GM12878 (cell line): ENCODE measurements at regions not wholly inside any gene's neighbourhood (a gene's known extent, or its start where the extent isn't known, plus 50 kb on each side); places are given as distances from the start of the nearest gene placed in this dataset.

Source experiments
- ATAC-seq: fragments of 200-7000 bp; cut with Tn5 transposase; 3 replicates; pipeline ENCODE4 v1.9.1; 2020; ENCODE audit warnings: mild to moderate bottlenecking, moderate library complexity
- BruUV-seq: library from RNA; stranded (reverse); fragments of 400-500 nt; replicated peaks from 2 replicates; lab custom pipeline; 2021; lab: Mats Ljungman, UMichigan
- CTCF ChIA-PET: fragments of 300-600 bp; sonication (Branson Sonifier 250); formaldehyde crosslinking; extraction: SDS; loops from one replicate; lab custom pipeline; 2021; ENCODE audit warnings: inconsistent platforms; lab: Yijun Ruan, JAX
- POLR2A ChIA-PET: fragments of 350-600 bp; formaldehyde crosslinking; extraction: SDS; loops from one replicate; lab custom pipeline; 2021; ENCODE audit warnings: inconsistent platforms; lab: Charles Lee
- RAD21 ChIA-PET: fragments of 300-600 bp; sonication (Branson Sonifier 250); formaldehyde crosslinking; loops from one replicate; lab custom pipeline; 2023; ENCODE audit warnings: antibody characterized with exemption; ENCODE audit not compliant: unreplicated experiment; lab: Charles Lee
- SMC1A ChIA-PET: fragments of 300-600 bp; sonication (Branson Sonifier 250); formaldehyde crosslinking; loops from one replicate; lab custom pipeline; 2023; ENCODE audit not compliant: unreplicated experiment, uncharacterized antibody; lab: Charles Lee
- DNase-seq: peaks from one replicate; pipeline ENCODE4 v3.0.0-alpha.2; 2011; ENCODE audit warnings: low read depth, low spot score
- FAIRE-seq: peaks from 3 replicates; lab custom pipeline; 2011; peaks lifted over from hg19 to GRCh38; lab: Jason Lieb, UNC
- H2AFZ ChIP-seq: 2 replicates; pipeline ENCODE4 v1.6.0; 2011; ENCODE audit warnings: low read depth, low read length, control low read depth; ENCODE audit not compliant: control insufficient read depth
- H3K27ac ChIP-seq: 2 replicates; pipeline ENCODE4 v1.5.1; 2011; ENCODE audit warnings: control low read depth; ENCODE audit not compliant: control insufficient read depth, insufficient read depth
- H3K27me3 ChIP-seq, 2 experiments: replicated peaks in 1 of 2; 2 replicates each; pipeline versions ENCODE4 v1.6.0 to v1.6.1; 2011; ENCODE audit warnings: low read length in 1 of 2; ENCODE audit not compliant: control insufficient read depth in 2 of 2, insufficient read depth in 2 of 2
- H3K36me3 ChIP-seq, 2 experiments: 2 replicates each; pipeline ENCODE4 v1.5.1; 2011; ENCODE audit warnings: low read length in 1 of 2; ENCODE audit not compliant: control insufficient read depth in 2 of 2, insufficient read depth in 2 of 2
- H3K4me1 ChIP-seq: 2 replicates; pipeline ENCODE4 v1.6.1; 2011; ENCODE audit warnings: mild to moderate bottlenecking, low read length, moderate library complexity, mixed read lengths; ENCODE audit not compliant: control insufficient read depth, insufficient read depth
- H3K4me2 ChIP-seq: 2 replicates; pipeline ENCODE4 v1.6.0; 2011; ENCODE audit warnings: control low read depth; ENCODE audit not compliant: control insufficient read depth, insufficient read depth
- H3K4me3 ChIP-seq: fragments of 200-600 bp; sonication (generic); 2 replicates; pipeline ENCODE4 v1.5.1; 2016
- H3K79me2 ChIP-seq: 2 replicates; pipeline ENCODE4 v1.6.0; 2011; ENCODE audit warnings: low read length; ENCODE audit not compliant: control insufficient read depth, insufficient read depth
- H3K9ac ChIP-seq: 2 replicates; pipeline ENCODE4 v1.8.0; 2011; ENCODE audit warnings: low read length, control low read depth, mixed read lengths; ENCODE audit not compliant: control insufficient read depth, insufficient read depth
- H3K9me3 ChIP-seq: replicated peaks from 3 replicates; pipeline ENCODE4 v1.5.1; 2011; ENCODE audit warnings: mild to moderate bottlenecking, low read length; ENCODE audit not compliant: control insufficient read depth, insufficient read depth
- H4K20me1 ChIP-seq: 2 replicates; pipeline ENCODE4 v1.6.0; 2011; ENCODE audit not compliant: control insufficient read depth, insufficient read depth
- ASH2L ChIP-seq: fragments of 300-600, 200-600 bp; sonication (generic); IDR thresholded peaks from 2 replicates; pipeline ENCODE4 v1.6.1; 2017; ENCODE audit warnings: low read depth, mild to moderate bottlenecking, borderline replicate concordance
- BACH1 ChIP-seq: fragments of 450-650 bp; IDR thresholded peaks from 2 replicates; pipeline ENCODE4 v1.6.1; 2017; ENCODE audit warnings: mild to moderate bottlenecking, borderline replicate concordance
- EGR1 ChIP-seq, 2 experiments: IDR thresholded peaks; 1 replicate in 1 of 2; 2 replicates in 1 of 2; pipeline ENCODE4 v1.6.1; 2011 to 2012; ENCODE audit warnings: low read depth in 2 of 2, low read length in 2 of 2, borderline replicate concordance in 1 of 2, mild to moderate bottlenecking in 1 of 2, moderate library complexity in 1 of 2
- MEF2B ChIP-seq: fragments of 450-650 bp; IDR thresholded peaks from 2 replicates; pipeline ENCODE4 v1.6.1; 2018; ENCODE audit warnings: mild to moderate bottlenecking, moderate library complexity; ENCODE audit not compliant: partially characterized antibody, poor library complexity, severe bottlenecking
- POLR2AphosphoS5 ChIP-seq: IDR thresholded peaks from 2 replicates; pipeline ENCODE4 v1.6.1; 2011; ENCODE audit warnings: mild to moderate bottlenecking, low read length, inconsistent platforms
- RAD21 ChIP-seq: IDR thresholded peaks from 2 replicates; pipeline ENCODE4 v1.6.1; 2011; ENCODE audit warnings: mild to moderate bottlenecking, low read depth, low read length, moderate library complexity; ENCODE audit not compliant: insufficient read depth
- RB1 ChIP-seq: fragments of 450-650 bp; formaldehyde crosslinking; IDR thresholded peaks from 2 replicates; pipeline ENCODE4 v1.6.1; 2017; ENCODE audit warnings: mild to moderate bottlenecking, borderline replicate concordance
- SREBF2 ChIP-seq: IDR thresholded peaks from 2 replicates; pipeline ENCODE4 v1.6.1; 2012; ENCODE audit warnings: mild to moderate bottlenecking, low read length
- STAT3 ChIP-seq: IDR thresholded peaks from 2 replicates; pipeline ENCODE4 v1.6.1; 2011; ENCODE audit warnings: low read depth, low read length, improper control_type of control experiment
- WRNIP1 ChIP-seq: IDR thresholded peaks from 2 replicates; pipeline ENCODE4 v1.6.1; 2011; ENCODE audit warnings: low read depth, low read length, improper control_type of control experiment, borderline replicate concordance
- WGBS: methylation state at CpG from one replicate; pipeline ENCODE4 v1.1.6; 2016; ENCODE audit warnings: low lambda C conversion rate; ENCODE audit not compliant: insufficient replicate concordance, insufficient coverage; ENCODE audit errors: missing lambda C conversion rate; 5-methylcytosine and 5-hydroxymethylcytosine counted together
- in situ Hi-C: fragments of 300-500 bp; cut with MboI; formaldehyde crosslinking; loops from 9 replicates; pipeline ENCODE4 v1.14.3; 2018; ENCODE audit warnings: mixed read lengths
- intact Hi-C: fragments of 100-400 bp; cut with micrococcal nuclease; formaldehyde crosslinking; loops from one replicate; pipeline ENCODE4 v1.14.2; 2022; ENCODE audit not compliant: unreplicated experiment
- TF ChIP-seq, protein P1 (sequence below): fragments of 450-650 bp; IDR thresholded peaks from 2 replicates; pipeline ENCODE4 v1.6.1; 2017; ENCODE audit warnings: mild to moderate bottlenecking, moderate library complexity
- TF ChIP-seq, protein P2 (sequence below): fragments of 450-650 bp; IDR thresholded peaks from 2 replicates; pipeline ENCODE4 v1.6.1; 2016; ENCODE audit warnings: mild to moderate bottlenecking
- TF ChIP-seq, protein P3 (sequence below): IDR thresholded peaks from 2 replicates; pipeline ENCODE4 v1.6.1; 2012; ENCODE audit warnings: low read depth, low read length, improper control_type of control experiment
- TF ChIP-seq, protein P4 (sequence below): fragments of 450-650 bp; IDR thresholded peaks from 2 replicates; pipeline ENCODE4 v1.6.1; 2017; ENCODE audit warnings: low read depth, mild to moderate bottlenecking, moderate library complexity

DNA sequence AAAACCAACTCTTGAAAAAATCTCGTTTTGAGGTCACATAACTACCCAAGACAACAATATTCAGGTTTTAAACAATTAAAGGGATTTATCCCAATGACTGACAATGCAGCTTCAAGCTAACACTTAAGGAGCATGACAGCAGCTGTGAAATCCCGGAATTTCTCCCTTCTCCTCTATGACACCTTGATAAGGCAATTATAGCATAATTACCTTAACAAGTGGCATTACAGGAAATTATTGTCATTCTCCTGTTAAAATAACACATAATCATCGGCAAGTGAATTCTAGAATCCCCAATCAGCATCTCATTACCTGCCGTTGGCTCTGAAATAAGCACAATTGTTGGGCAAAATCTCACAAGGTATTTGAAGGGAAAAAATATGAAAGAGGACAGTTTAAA lies 417.0 kb upstream of the PFKP start (continued):
- TF ChIP-seq, protein P1, sequence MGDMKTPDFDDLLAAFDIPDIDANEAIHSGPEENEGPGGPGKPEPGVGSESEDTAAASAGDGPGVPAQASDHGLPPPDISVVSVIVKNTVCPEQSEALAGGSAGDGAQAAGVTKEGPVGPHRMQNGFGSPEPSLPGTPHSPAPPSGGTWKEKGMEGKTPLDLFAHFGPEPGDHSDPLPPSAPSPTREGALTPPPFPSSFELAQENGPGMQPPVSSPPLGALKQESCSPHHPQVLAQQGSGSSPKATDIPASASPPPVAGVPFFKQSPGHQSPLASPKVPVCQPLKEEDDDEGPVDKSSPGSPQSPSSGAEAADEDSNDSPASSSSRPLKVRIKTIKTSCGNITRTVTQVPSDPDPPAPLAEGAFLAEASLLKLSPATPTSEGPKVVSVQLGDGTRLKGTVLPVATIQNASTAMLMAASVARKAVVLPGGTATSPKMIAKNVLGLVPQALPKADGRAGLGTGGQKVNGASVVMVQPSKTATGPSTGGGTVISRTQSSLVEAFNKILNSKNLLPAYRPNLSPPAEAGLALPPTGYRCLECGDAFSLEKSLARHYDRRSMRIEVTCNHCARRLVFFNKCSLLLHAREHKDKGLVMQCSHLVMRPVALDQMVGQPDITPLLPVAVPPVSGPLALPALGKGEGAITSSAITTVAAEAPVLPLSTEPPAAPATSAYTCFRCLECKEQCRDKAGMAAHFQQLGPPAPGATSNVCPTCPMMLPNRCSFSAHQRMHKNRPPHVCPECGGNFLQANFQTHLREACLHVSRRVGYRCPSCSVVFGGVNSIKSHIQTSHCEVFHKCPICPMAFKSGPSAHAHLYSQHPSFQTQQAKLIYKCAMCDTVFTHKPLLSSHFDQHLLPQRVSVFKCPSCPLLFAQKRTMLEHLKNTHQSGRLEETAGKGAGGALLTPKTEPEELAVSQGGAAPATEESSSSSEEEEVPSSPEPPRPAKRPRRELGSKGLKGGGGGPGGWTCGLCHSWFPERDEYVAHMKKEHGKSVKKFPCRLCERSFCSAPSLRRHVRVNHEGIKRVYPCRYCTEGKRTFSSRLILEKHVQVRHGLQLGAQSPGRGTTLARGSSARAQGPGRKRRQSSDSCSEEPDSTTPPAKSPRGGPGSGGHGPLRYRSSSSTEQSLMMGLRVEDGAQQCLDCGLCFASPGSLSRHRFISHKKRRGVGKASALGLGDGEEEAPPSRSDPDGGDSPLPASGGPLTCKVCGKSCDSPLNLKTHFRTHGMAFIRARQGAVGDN: no peak
- TF ChIP-seq, protein P2, sequence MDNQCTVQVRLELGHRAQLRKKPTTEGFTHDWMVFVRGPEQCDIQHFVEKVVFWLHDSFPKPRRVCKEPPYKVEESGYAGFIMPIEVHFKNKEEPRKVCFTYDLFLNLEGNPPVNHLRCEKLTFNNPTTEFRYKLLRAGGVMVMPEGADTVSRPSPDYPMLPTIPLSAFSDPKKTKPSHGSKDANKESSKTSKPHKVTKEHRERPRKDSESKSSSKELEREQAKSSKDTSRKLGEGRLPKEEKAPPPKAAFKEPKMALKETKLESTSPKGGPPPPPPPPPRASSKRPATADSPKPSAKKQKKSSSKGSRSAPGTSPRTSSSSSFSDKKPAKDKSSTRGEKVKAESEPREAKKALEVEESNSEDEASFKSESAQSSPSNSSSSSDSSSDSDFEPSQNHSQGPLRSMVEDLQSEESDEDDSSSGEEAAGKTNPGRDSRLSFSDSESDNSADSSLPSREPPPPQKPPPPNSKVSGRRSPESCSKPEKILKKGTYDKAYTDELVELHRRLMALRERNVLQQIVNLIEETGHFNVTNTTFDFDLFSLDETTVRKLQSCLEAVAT: no peak
- TF ChIP-seq WRNIP1: no peak
- TF ChIP-seq, protein P3, sequence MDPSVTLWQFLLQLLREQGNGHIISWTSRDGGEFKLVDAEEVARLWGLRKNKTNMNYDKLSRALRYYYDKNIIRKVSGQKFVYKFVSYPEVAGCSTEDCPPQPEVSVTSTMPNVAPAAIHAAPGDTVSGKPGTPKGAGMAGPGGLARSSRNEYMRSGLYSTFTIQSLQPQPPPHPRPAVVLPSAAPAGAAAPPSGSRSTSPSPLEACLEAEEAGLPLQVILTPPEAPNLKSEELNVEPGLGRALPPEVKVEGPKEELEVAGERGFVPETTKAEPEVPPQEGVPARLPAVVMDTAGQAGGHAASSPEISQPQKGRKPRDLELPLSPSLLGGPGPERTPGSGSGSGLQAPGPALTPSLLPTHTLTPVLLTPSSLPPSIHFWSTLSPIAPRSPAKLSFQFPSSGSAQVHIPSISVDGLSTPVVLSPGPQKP: no peak

DNA sequence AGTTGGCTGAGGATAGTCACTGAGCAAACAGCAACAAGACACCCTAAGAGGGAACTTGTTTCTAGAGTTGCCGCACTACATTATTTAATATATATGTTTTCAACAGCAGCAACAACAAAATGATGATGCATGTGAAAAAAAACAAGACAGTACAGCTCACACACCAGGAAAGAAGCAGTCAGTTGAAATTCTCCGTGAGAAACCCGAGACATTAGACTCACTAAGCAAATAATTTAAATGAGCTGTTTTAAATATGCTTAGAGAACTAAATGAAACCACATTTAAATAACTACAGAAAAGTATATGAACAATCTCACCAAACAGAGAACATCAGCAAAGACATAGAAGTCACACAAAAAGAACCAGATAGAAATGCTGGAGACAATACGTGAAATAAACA lies 426.3 kb upstream of the PFKP start:
- ChIA-PET POLR2A (no interaction called here), SMC1A (no interaction called here), RAD21 (no interaction called here), CTCF (interaction anchor here (1.1 to 1.5 kb wide), 2 partner anchors 12 to 26 kb away, joined by 3 read pairs; no protein-coding TSS in a partner anchor)
- Histone ChIP-seq H3K27me3 (no peaks in the 10 kb centered on the region), H3K9me3 (no peaks in the 10 kb centered on the region), H3K4me1 (no peaks in the 10 kb centered on the region), H4K20me1 (no peaks in the 10 kb centered on the region), H3K9ac (no peak overlapping the region), H3K4me2 (no peak overlapping the region), H3K79me2 (no peaks in the 10 kb centered on the region), H3K27ac (no peak overlapping the region), H3K4me3 (no peak overlapping the region), H3K36me3 (no peaks in the 10 kb centered on the region), H2AFZ (no peak overlapping the region)
- DNase-seq (no peak), ATAC-seq (no peak), FAIRE-seq (no peak)
- BruUV-seq: no TSS peak
- in situ Hi-C loops: no loop called here
- intact Hi-C loops: no loop called here
- 14% methylated on average over 4 of the region's 4 CpGs for WGBS
- TF ChIP-seq ASH2L: no peak
- TF ChIP-seq EGR1 (IDR thresholded peaks at IDR 0.05; ENCODE audit: borderline replicate concordance in 1 of 2, low read depth in 2 of 2, low read length in 2 of 2): no peak
- TF ChIP-seq, protein P4, sequence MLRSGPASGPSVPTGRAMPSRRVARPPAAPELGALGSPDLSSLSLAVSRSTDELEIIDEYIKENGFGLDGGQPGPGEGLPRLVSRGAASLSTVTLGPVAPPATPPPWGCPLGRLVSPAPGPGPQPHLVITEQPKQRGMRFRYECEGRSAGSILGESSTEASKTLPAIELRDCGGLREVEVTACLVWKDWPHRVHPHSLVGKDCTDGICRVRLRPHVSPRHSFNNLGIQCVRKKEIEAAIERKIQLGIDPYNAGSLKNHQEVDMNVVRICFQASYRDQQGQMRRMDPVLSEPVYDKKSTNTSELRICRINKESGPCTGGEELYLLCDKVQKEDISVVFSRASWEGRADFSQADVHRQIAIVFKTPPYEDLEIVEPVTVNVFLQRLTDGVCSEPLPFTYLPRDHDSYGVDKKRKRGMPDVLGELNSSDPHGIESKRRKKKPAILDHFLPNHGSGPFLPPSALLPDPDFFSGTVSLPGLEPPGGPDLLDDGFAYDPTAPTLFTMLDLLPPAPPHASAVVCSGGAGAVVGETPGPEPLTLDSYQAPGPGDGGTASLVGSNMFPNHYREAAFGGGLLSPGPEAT: no peak
- TF ChIP-seq MEF2B: no peak
- TF ChIP-seq BACH1: no peak
- no peak for TF ChIP-seq RB1
- TF ChIP-seq SREBF2: no peak
- no peak for TF ChIP-seq STAT3
- TF ChIP-seq RAD21: no peak
- no peak for TF ChIP-seq POLR2AphosphoS5
